H1 (cell line): ENCODE measurements at regions not wholly inside any gene's neighbourhood (a gene's known extent, or its start where the extent isn't known, plus 50 kb on each side); places are given as distances from the start of the nearest gene placed in this dataset.

Experiments
- E2F6 ChIP-seq: IDR thresholded peaks from 2 replicates; pipeline ENCODE4 v1.6.1; 2012; ENCODE audit warnings: inconsistent platforms
- EP300 ChIP-seq, 2 experiments: IDR thresholded peaks; 1 replicate in 1 of 2; 2 replicates in 1 of 2; pipeline ENCODE4 v1.6.1; 2011 to 2012; ENCODE audit warnings: low read depth in 2 of 2, low read length in 2 of 2, mild to moderate bottlenecking in 2 of 2, borderline replicate concordance in 1 of 2, inconsistent platforms in 1 of 2, moderate library complexity in 1 of 2
- NANOG ChIP-seq: IDR thresholded peaks from 2 replicates; pipeline ENCODE4 v1.6.1; 2011; ENCODE audit warnings: low read length, low read depth, mild to moderate bottlenecking, inconsistent platforms; ENCODE audit not compliant: insufficient read depth, poor library complexity, severe bottlenecking
- RBBP5 ChIP-seq: IDR thresholded peaks from 2 replicates; pipeline ENCODE4 v1.7.1; 2012; ENCODE audit warnings: low read depth, mild to moderate bottlenecking, inconsistent platforms, low read length, moderate library complexity, borderline replicate concordance
- RXRA ChIP-seq: IDR thresholded peaks from 2 replicates; pipeline ENCODE4 v1.6.1; 2011; ENCODE audit warnings: low read depth, mild to moderate bottlenecking, low read length, moderate library complexity; ENCODE audit not compliant: insufficient read depth

- no peak for TF ChIP-seq E2F6
- no peak for TF ChIP-seq EP300 (IDR thresholded peaks at IDR 0.05; ENCODE audit: borderline replicate concordance in 1 of 2, low read depth in 2 of 2, low read length in 2 of 2)
- no peak for TF ChIP-seq NANOG
- TF ChIP-seq RBBP5: no peak
- TF ChIP-seq RXRA: no peak
Measured at GRCh38 chr12:76249501-76249900, 98.7 kb downstream of the BBS10 start (continued).
